ENCODE measurements at regions not wholly inside any gene's neighbourhood (a gene's known extent, or its start where the extent isn't known, plus 50 kb on each side); places are given as distances from the start of the nearest gene placed in this dataset.

- Histone ChIP-seq H2BK20ac (ENCODE audit: low read length) (no peak overlapping the region), H2BK120ac (replicated peaks; ENCODE audit: low read depth, low read length) (no peak overlapping the region), H2AFZ (ENCODE audit: low read length) (no peak overlapping the region), H3K4me3 (ENCODE audit: extremely low read depth in 1 of 4, insufficient read depth in 2 of 4, low read depth in 3 of 4, low read length in 4 of 4) (no peak overlapping the region), H3K4ac (replicated peaks; ENCODE audit: insufficient read length, low read depth, low read length) (no peak overlapping the region), H4K8ac (ENCODE audit: extremely low read depth, insufficient read depth, low read length) (no peak overlapping the region), H3K79me2 (ENCODE audit: control insufficient read depth in 1 of 2, insufficient read depth in 2 of 2, low read length in 2 of 2) (no peaks in the 10 kb centered on the region), H3K18ac (ENCODE audit: extremely low read depth, low read length) (no peak overlapping the region), H3K4me1 (replicated peaks in 1 of 4; ENCODE audit: control insufficient read depth in 3 of 4, insufficient read depth in 4 of 4, low read length in 3 of 4) (no peaks in the 10 kb centered on the region), H3K4me2 (ENCODE audit: insufficient read depth in 1 of 2, low read depth in 2 of 2, low read length in 2 of 2) (no peak overlapping the region), H3K36me3 (ENCODE audit: control insufficient read depth in 2 of 4, insufficient read depth in 4 of 4, low read length in 3 of 4) (no peaks in the 10 kb centered on the region), H3K27me3 (replicated peaks in 1 of 4; ENCODE audit: control insufficient read depth in 3 of 4, extremely low read depth in 1 of 4, insufficient read depth in 3 of 4, low read length in 3 of 4) (peaks cover 2 to 4% (median 2%) of the 10 kb centered on the region in 4 experiments; a peak in 4 of 7 replicates), H3K23ac (ENCODE audit: insufficient read length) (no peak overlapping the region), H3K79me1 (ENCODE audit: low read depth, low read length) (no peaks in the 10 kb centered on the region), H2BK12ac (ENCODE audit: low read depth, low read length) (no peak overlapping the region), H3K23me2 (ENCODE audit: low read depth, low read length) (no peaks in the 10 kb centered on the region), H4K5ac (ENCODE audit: insufficient read length, low read depth, low read length) (no peak overlapping the region), H3K14ac (ENCODE audit: insufficient read length) (no peak overlapping the region), H3K9ac (replicated peaks in 1 of 4; ENCODE audit: extremely low read depth in 1 of 4, low read depth in 3 of 4, low read length in 3 of 4) (no peak overlapping the region), H2BK15ac (ENCODE audit: low read length) (no peak overlapping the region), H3K56ac (replicated peaks; ENCODE audit: insufficient read length, low read depth, low read length) (no peak overlapping the region), H4K20me1 (replicated peaks in 1 of 2; ENCODE audit: control insufficient read depth in 1 of 2, insufficient read depth in 2 of 2, low read length in 2 of 2) (no peaks in the 10 kb centered on the region), H2BK5ac (ENCODE audit: low read depth, low read length) (no peak overlapping the region), H3K27ac (ENCODE audit: low read depth, low read length) (no peak overlapping the region), H3K9me3 (ENCODE audit: insufficient read depth in 2 of 2, low read depth in 1 of 2, low read length in 1 of 2) (no peaks in the 10 kb centered on the region), H2AK5ac (ENCODE audit: low read depth, low read length) (no peak overlapping the region), H4K91ac (replicated peaks; ENCODE audit: insufficient read length, low read length) (no peak overlapping the region)
- POLR2A ChIA-PET (ENCODE audit: partially characterized antibody): no interaction called here
- DNase-seq (ENCODE audit: low read depth in 1 of 2, low spot score in 2 of 2): no peak
- CTCF ChIA-PET (ENCODE audit: partially characterized antibody): interaction anchor here (0.7 to 1.1 kb wide), 2 partner anchors 342 to 1564 kb away, joined by 3 to 4 read pairs; no protein-coding TSS in a partner anchor
- FAIRE-seq: no peak
- TF ChIP-seq ZNF274 (IDR thresholded peaks at IDR 0.05; ENCODE audit: borderline replicate concordance, extremely low read depth, low read length) (no peak), GABPA (IDR thresholded peaks at IDR 0.05; ENCODE audit: borderline replicate concordance, insufficient read depth, low read length) (no peak), POLR2AphosphoS5 (IDR thresholded peaks at IDR 0.05; ENCODE audit: low read depth, low read length) (no peak), HDAC6 (IDR thresholded peaks at IDR 0.05; ENCODE audit: low read depth, low read length) (no peak), RBBP5 (IDR thresholded peaks at IDR 0.05; ENCODE audit: borderline replicate concordance, low read depth, low read length) (no peak), YY1 (IDR thresholded peaks at IDR 0.05; ENCODE audit: low read depth, low read length) (no peak), SP4 (IDR thresholded peaks at IDR 0.05; ENCODE audit: low read length) (no peak), ATF3 (IDR thresholded peaks at IDR 0.05; ENCODE audit: insufficient read depth, low read depth, low read length) (no peak), FOSL1 (IDR thresholded peaks at IDR 0.05; ENCODE audit: insufficient read depth, low read depth, low read length) (no peak), KDM4A (IDR thresholded peaks at IDR 0.05; ENCODE audit: low read depth, low read length, severe bottlenecking) (no peak)
These were observed 149.9 kb upstream of the COL1A2 start for GRCh38 chr7:94244760-94245159.

All from H1 (cell line).